ENCODE measurements at regions not wholly inside any gene's neighbourhood (a gene's known extent, or its start where the extent isn't known, plus 50 kb on each side); places are given as distances from the start of the nearest gene placed in this dataset.

DNA sequence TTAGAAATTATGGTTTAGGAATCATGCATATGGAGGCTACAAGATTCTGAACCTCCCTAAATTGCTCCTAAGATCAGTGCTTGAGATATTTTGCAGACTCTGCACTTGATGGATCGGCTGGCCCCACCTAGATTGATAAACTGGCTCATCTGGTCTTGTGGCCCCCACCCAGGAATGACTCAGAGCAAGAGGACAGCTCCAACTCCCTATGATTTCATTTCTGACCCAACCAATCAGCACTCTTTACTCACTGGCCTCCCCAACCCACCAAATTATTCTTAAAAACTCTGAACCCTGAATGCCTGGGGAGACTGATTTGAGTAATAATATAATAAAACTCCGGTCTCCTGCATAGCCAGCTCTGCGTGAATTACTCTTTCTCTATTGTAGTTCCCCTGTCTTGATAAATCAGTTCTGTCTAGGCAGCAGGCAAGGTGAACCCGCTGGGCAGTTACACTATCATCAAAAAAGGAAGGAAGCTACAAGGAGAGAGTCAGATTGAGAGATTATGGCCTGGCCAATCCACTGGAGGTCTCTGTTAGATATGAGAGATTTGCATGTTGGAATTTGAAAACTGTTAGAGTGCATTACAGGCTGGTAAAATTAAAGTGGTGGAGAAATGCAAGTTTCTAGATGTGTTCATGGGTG, 245.8 kb downstream of the CSNK2A3 start:
- DNase-seq, result no peak
- Histone ChIP-seq H4K8ac (ENCODE audit: low read depth, low read length) (no peak overlapping the region), H3K79me1 (ENCODE audit: low read length) (no peaks in the 10 kb centered on the region), H3K27me3 (ENCODE audit: insufficient read depth, low read length) (no peaks in the 10 kb centered on the region), H3K4me3 (ENCODE audit: low read depth, low read length) (no peak overlapping the region), H3K9me3 (ENCODE audit: insufficient read depth, low read depth, low read length) (no peaks in the 10 kb centered on the region), H3K27ac (ENCODE audit: low read depth, low read length) (no peak overlapping the region), H3K14ac (ENCODE audit: low read length) (no peak overlapping the region), H3K23ac (ENCODE audit: low read length) (no peak overlapping the region), H3K4me2 (ENCODE audit: low read length) (no peak overlapping the region), H3K9ac (ENCODE audit: low read length) (no peak overlapping the region), H3K79me2 (ENCODE audit: control insufficient read depth, insufficient read depth, low read length, poor library complexity) (no peaks in the 10 kb centered on the region), H3K18ac (ENCODE audit: low read length) (no peak overlapping the region), H2AK5ac (ENCODE audit: low read length) (no peak overlapping the region), H3K36me3 (ENCODE audit: control insufficient read depth in 1 of 2, insufficient read depth in 2 of 2, low read length in 2 of 2) (no peaks in the 10 kb centered on the region), H3K4ac (ENCODE audit: low read depth, low read length) (no peak overlapping the region), H4K12ac (ENCODE audit: low read depth, low read length) (no peak overlapping the region), H2AFZ (ENCODE audit: insufficient read depth, low read length, poor library complexity) (no peak overlapping the region), H2BK12ac (ENCODE audit: low read length) (no peak overlapping the region), H2BK120ac (ENCODE audit: insufficient read depth, low read length, poor library complexity) (no peak overlapping the region), H4K91ac (ENCODE audit: low read depth, low read length) (no peak overlapping the region), H3K4me1 (ENCODE audit: control insufficient read depth in 1 of 2, insufficient read depth in 2 of 2, low read length in 2 of 2) (peaks cover 0 to 2% of the 10 kb centered on the region in 2 experiments), H2BK5ac (ENCODE audit: low read depth, low read length, poor library complexity) (no peak overlapping the region)
- no CpG with 5 or more reads among the region's 4 CpGs for WGBS (ENCODE audit: extremely low coverage, insufficient coverage, insufficient read length)

DNA sequence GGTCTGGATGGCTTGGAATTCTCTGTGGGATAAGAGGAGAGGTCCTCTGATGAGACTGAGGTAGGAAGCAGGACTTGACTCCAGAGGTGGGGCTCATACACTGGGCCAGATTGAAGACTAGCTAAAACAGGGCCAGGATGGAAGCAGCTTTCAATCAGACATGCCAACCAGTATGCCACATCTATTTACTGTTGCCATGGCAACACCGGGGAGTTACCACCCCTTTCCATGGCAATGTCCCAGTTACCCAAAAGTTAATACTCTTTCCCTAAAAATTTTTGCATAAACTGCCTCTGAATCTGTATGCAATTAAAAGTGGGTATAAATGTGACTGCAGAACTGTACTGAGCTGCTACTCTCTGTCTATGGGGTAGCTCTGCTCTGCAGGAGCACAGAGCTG, 247.5 kb upstream of the ZBED5 start:
- no peaks in the 10 kb centered on the region for H3K36me3 ChIP-seq (ENCODE audit: control insufficient read depth in 1 of 2, insufficient read depth in 2 of 2, low read length in 2 of 2)
- H3K79me1 ChIP-seq (ENCODE audit: low read length), result no peaks in the 10 kb centered on the region
- DNase-seq, result no peak
- H4K12ac ChIP-seq (ENCODE audit: low read depth, low read length), result no peak overlapping the region
- H3K18ac ChIP-seq (ENCODE audit: low read length), result no peak overlapping the region
- H2AFZ ChIP-seq (ENCODE audit: insufficient read depth, low read length, poor library complexity), result no peak overlapping the region
- no peak overlapping the region for H2BK5ac ChIP-seq (ENCODE audit: low read depth, low read length, poor library complexity)
- H2AK5ac ChIP-seq (ENCODE audit: low read length), result no peak overlapping the region
- H3K9ac ChIP-seq (ENCODE audit: low read length), result no peak overlapping the region
- no peak overlapping the region for H3K27ac ChIP-seq (ENCODE audit: low read depth, low read length)
- no peak overlapping the region for H3K4me2 ChIP-seq (ENCODE audit: low read length)
- peaks cover 0 to 2% of the 10 kb centered on the region in 2 experiments for H3K4me1 ChIP-seq (ENCODE audit: control insufficient read depth in 1 of 2, insufficient read depth in 2 of 2, low read length in 2 of 2)
- H3K9me3 ChIP-seq (ENCODE audit: insufficient read depth, low read depth, low read length), result no peaks in the 10 kb centered on the region
- H3K4ac ChIP-seq (ENCODE audit: low read depth, low read length), result no peak overlapping the region
- no peak overlapping the region for H4K91ac ChIP-seq (ENCODE audit: low read depth, low read length)
- no CpG with 5 or more reads among the region's 1 CpG for WGBS (ENCODE audit: extremely low coverage, insufficient coverage, insufficient read length)
- H4K8ac ChIP-seq (ENCODE audit: low read depth, low read length), result no peak overlapping the region
- H3K79me2 ChIP-seq (ENCODE audit: control insufficient read depth, insufficient read depth, low read length, poor library complexity), result no peaks in the 10 kb centered on the region
- H3K14ac ChIP-seq (ENCODE audit: low read length), result no peak overlapping the region
- H2BK12ac ChIP-seq (ENCODE audit: low read length), result no peak overlapping the region
- no peak overlapping the region for H3K23ac ChIP-seq (ENCODE audit: low read length)
- no peak overlapping the region for H3K4me3 ChIP-seq (ENCODE audit: low read depth, low read length)
- no peak overlapping the region for H2BK120ac ChIP-seq (ENCODE audit: insufficient read depth, low read length, poor library complexity)
- H3K27me3 ChIP-seq (ENCODE audit: insufficient read depth, low read length), result no peaks in the 10 kb centered on the region

- DNase-seq, result no peak
- H3K18ac ChIP-seq (ENCODE audit: low read length), result no peak overlapping the region
- H2BK5ac ChIP-seq (ENCODE audit: low read depth, low read length, poor library complexity), result no peak overlapping the region
- no peak overlapping the region for H3K9ac ChIP-seq (ENCODE audit: low read length)
- H3K4me2 ChIP-seq (ENCODE audit: low read length), result no peak overlapping the region
- no peaks in the 10 kb centered on the region for H3K27me3 ChIP-seq (ENCODE audit: insufficient read depth, low read length)
- H4K8ac ChIP-seq (ENCODE audit: low read depth, low read length), result no peak overlapping the region
- H4K12ac ChIP-seq (ENCODE audit: low read depth, low read length), result no peak overlapping the region
- no peak overlapping the region for H2BK120ac ChIP-seq (ENCODE audit: insufficient read depth, low read length, poor library complexity)
- no peak overlapping the region for H2BK12ac ChIP-seq (ENCODE audit: low read length)
- H3K79me1 ChIP-seq (ENCODE audit: low read length), result no peaks in the 10 kb centered on the region
- H3K14ac ChIP-seq (ENCODE audit: low read length), result no peak overlapping the region
- H3K27ac ChIP-seq (ENCODE audit: low read depth, low read length), result no peak overlapping the region
- H3K36me3 ChIP-seq (ENCODE audit: control insufficient read depth in 1 of 2, insufficient read depth in 2 of 2, low read length in 2 of 2), result no peaks in the 10 kb centered on the region
- H3K9me3 ChIP-seq (ENCODE audit: insufficient read depth, low read depth, low read length), result peaks cover 4% of the 10 kb centered on the region
- no peak overlapping the region for H2AK5ac ChIP-seq (ENCODE audit: low read length)
- no peak overlapping the region for H3K4ac ChIP-seq (ENCODE audit: low read depth, low read length)
- H3K4me1 ChIP-seq (ENCODE audit: control insufficient read depth in 1 of 2, insufficient read depth in 2 of 2, low read length in 2 of 2), result no peaks in the 10 kb centered on the region
- no CpG with 5 or more reads among the region's 3 CpGs for WGBS (ENCODE audit: extremely low coverage, insufficient coverage, insufficient read length)
- H3K23ac ChIP-seq (ENCODE audit: low read length), result no peak overlapping the region
- H4K91ac ChIP-seq (ENCODE audit: low read depth, low read length), result no peak overlapping the region
- no peak overlapping the region for H3K4me3 ChIP-seq (ENCODE audit: low read depth, low read length)
- no peak overlapping the region for H2AFZ ChIP-seq (ENCODE audit: insufficient read depth, low read length, poor library complexity)
- H3K79me2 ChIP-seq (ENCODE audit: control insufficient read depth, insufficient read depth, low read length, poor library complexity), result no peaks in the 10 kb centered on the region
Observed at GRCh38 chr11:11095831-11096723, 238.2 kb upstream of the ZBED5 start.

DNA sequence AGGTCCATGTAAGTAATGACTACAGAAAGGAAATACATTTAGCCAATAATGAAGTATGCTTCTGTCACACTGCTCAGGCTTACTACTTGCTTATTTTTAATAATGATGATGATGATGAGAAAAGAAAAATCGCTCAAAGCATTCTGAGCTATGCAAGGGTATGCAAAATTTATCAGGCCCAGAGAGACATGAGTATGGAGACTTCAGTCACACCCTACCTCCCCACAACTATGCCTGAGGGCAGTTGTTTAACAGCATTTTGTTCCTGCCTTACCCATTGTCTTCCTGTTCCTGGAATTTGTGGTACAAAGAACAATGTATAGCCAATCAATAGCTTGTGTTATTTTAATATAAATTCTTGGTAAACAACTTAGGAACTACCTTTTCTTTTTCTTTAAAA, 232.6 kb upstream of the ZBED5 start:
- Histone ChIP-seq H3K14ac (ENCODE audit: low read length) (no peak overlapping the region), H3K36me3 (ENCODE audit: control insufficient read depth in 1 of 2, insufficient read depth in 2 of 2, low read length in 2 of 2) (no peaks in the 10 kb centered on the region), H3K4me1 (ENCODE audit: control insufficient read depth in 1 of 2, insufficient read depth in 2 of 2, low read length in 2 of 2) (no peaks in the 10 kb centered on the region), H3K9me3 (ENCODE audit: insufficient read depth, low read depth, low read length) (peaks cover 6% of the 10 kb centered on the region), H4K8ac (ENCODE audit: low read depth, low read length) (no peak overlapping the region), H3K79me1 (ENCODE audit: low read length) (no peaks in the 10 kb centered on the region), H4K12ac (ENCODE audit: low read depth, low read length) (no peak overlapping the region), H3K79me2 (ENCODE audit: control insufficient read depth, insufficient read depth, low read length, poor library complexity) (no peaks in the 10 kb centered on the region), H3K27ac (ENCODE audit: low read depth, low read length) (no peak overlapping the region), H3K4ac (ENCODE audit: low read depth, low read length) (no peak overlapping the region), H2AK5ac (ENCODE audit: low read length) (no peak overlapping the region), H3K9ac (ENCODE audit: low read length) (no peak overlapping the region), H2BK5ac (ENCODE audit: low read depth, low read length, poor library complexity) (no peak overlapping the region), H3K4me3 (ENCODE audit: low read depth, low read length) (no peak overlapping the region), H2BK120ac (ENCODE audit: insufficient read depth, low read length, poor library complexity) (no peak overlapping the region), H3K4me2 (ENCODE audit: low read length) (no peak overlapping the region), H2AFZ (ENCODE audit: insufficient read depth, low read length, poor library complexity) (no peak overlapping the region), H4K91ac (ENCODE audit: low read depth, low read length) (no peak overlapping the region), H2BK12ac (ENCODE audit: low read length) (no peak overlapping the region), H3K23ac (ENCODE audit: low read length) (no peak overlapping the region), H3K27me3 (ENCODE audit: insufficient read depth, low read length) (no peaks in the 10 kb centered on the region), H3K18ac (ENCODE audit: low read length) (no peak overlapping the region)
- WGBS (ENCODE audit: extremely low coverage, insufficient coverage, insufficient read length), result no CpG with 5 or more reads among the region's 1 CpG
- no peak for DNase-seq

All from trophoblast cell (in vitro differentiated cells and primary cell).